ENCODE measurements at regions not wholly inside any gene's neighbourhood (a gene's known extent, or its start where the extent isn't known, plus 50 kb on each side); places are given as distances from the start of the nearest gene placed in this dataset.

- TF ChIP-seq POLR2AphosphoS5 (IDR thresholded peaks at IDR 0.05) (no peak), POLR2A (IDR thresholded peaks at IDR 0.05) (no peak), EP300 (IDR thresholded peaks at IDR 0.05) (no peak), CTCF (IDR thresholded peaks at IDR 0.05) (no peak)
- Histone ChIP-seq H3K4me3 (no peak overlapping the region), H3K4me1 (no peaks in the 10 kb centered on the region), H3K27ac (no peak overlapping the region), H3K36me3 (no peaks in the 10 kb centered on the region), H3K27me3 (no peaks in the 10 kb centered on the region), H3K9me3 (no peaks in the 10 kb centered on the region)
- WGBS, 2 donors: 89% methylated on average over 3 of the region's 3 CpGs
- ATAC-seq (ENCODE audit: low FRiP score in 2 of 2) (no peak), DNase-seq (no peak)
Measured at GRCh38 chr7:91798425-91798824, 82.1 kb downstream of the MTERF1 start.

GRCh38 chr7:91800389-91800788 lies 80.1 kb downstream of the MTERF1 start:
- no peaks in the 10 kb centered on the region for H3K9me3 ChIP-seq
- no peak overlapping the region for H3K4me3 ChIP-seq
- H3K4me1 ChIP-seq: no peaks in the 10 kb centered on the region
- ATAC-seq (ENCODE audit: low FRiP score in 2 of 2) (peak in 1 of 2 donors; percentile 14), DNase-seq (peak; percentile 21 to 70)
- no peak overlapping the region for H3K27ac ChIP-seq
- no peaks in the 10 kb centered on the region for H3K27me3 ChIP-seq
- WGBS, 2 donors: 83 to 92% methylated on average over 4 to 9 of the region's 9 CpGs
- TF ChIP-seq POLR2AphosphoS5 (IDR thresholded peaks at IDR 0.05): no peak
- H3K36me3 ChIP-seq: no peaks in the 10 kb centered on the region

GRCh38 chr7:91801331-91801983 lies 79.0 kb downstream of the MTERF1 start:
- ATAC-seq (ENCODE audit: low FRiP score in 2 of 2): peak in 1 of 2 donors; percentile 52

GRCh38 chr7:91811236-91811635 lies 69.3 kb downstream of the MTERF1 start:
- DNase-seq: no peak
- TF ChIP-seq POLR2AphosphoS5 (IDR thresholded peaks at IDR 0.05) (no peak), POLR2A (IDR thresholded peaks at IDR 0.05) (no peak), EP300 (IDR thresholded peaks at IDR 0.05) (no peak), CTCF (IDR thresholded peaks at IDR 0.05) (no peak)
- H3K36me3 ChIP-seq: no peaks in the 10 kb centered on the region
- no peaks in the 10 kb centered on the region for H3K27me3 ChIP-seq
- H3K4me1 ChIP-seq: no peaks in the 10 kb centered on the region
- WGBS, 2 donors: 74% methylated on average over 3 of the region's 3 CpGs
- no peak overlapping the region for H3K4me3 ChIP-seq
- H3K9me3 ChIP-seq: no peaks in the 10 kb centered on the region
- no peak overlapping the region for H3K27ac ChIP-seq
- ATAC-seq (ENCODE audit: low FRiP score in 2 of 2): no peak

More at GRCh38 chr7:91801331-91801983, 79.0 kb downstream of the MTERF1 start:
- WGBS, 2 donors: 100% methylated on average over 1 to 4 of the region's 5 CpGs
- Histone ChIP-seq H3K27me3 (no peaks in the 10 kb centered on the region), H3K4me3 (no peak overlapping the region), H3K36me3 (no peaks in the 10 kb centered on the region), H3K9me3 (no peaks in the 10 kb centered on the region), H3K4me1 (no peaks in the 10 kb centered on the region), H3K27ac (no peak overlapping the region)
- DNase-seq: peak in 1 of 2 donors; percentile 36
- TF ChIP-seq POLR2AphosphoS5 (IDR thresholded peaks at IDR 0.05) (no peak), EP300 (IDR thresholded peaks at IDR 0.05) (no peak), POLR2A (IDR thresholded peaks at IDR 0.05) (no peak), CTCF (IDR thresholded peaks at IDR 0.05) (no peak)

GRCh38 chr7:91811641-91812040 lies 68.9 kb downstream of the MTERF1 start:
- Histone ChIP-seq H3K4me3 (no peak overlapping the region), H3K4me1 (no peaks in the 10 kb centered on the region), H3K9me3 (no peaks in the 10 kb centered on the region), H3K36me3 (no peaks in the 10 kb centered on the region), H3K27ac (no peak overlapping the region), H3K27me3 (no peaks in the 10 kb centered on the region)
- DNase-seq (no peak), ATAC-seq (ENCODE audit: low FRiP score in 2 of 2) (no peak)
- no peak for TF ChIP-seq POLR2A (IDR thresholded peaks at IDR 0.05)
- no peak for TF ChIP-seq EP300 (IDR thresholded peaks at IDR 0.05)
- TF ChIP-seq CTCF (IDR thresholded peaks at IDR 0.05): no peak
- no peak for TF ChIP-seq POLR2AphosphoS5 (IDR thresholded peaks at IDR 0.05)
- 76 to 77% methylated on average over 2 of the region's 2 CpGs for WGBS, 2 donors
